Progenitor cell of endocrine pancreas (in vitro differentiated cells): ENCODE measurements at regions not wholly inside any gene's neighbourhood (a gene's known extent, or its start where the extent isn't known, plus 50 kb on each side); places are given as distances from the start of the nearest gene placed in this dataset.
"Not testable (repeated sequence)": the region's sequence is repeated elsewhere in the genome, so short reads cannot be mapped to it uniquely, and the experiment has no call there.

Experiments used
- DNase-seq: peaks from one replicate; pipeline ENCODE4 v3.0.0; 2021; ENCODE audit warnings: low spot score; ENCODE audit not compliant: unreplicated experiment
- H3K27ac Mint-ChIP-seq: 2 replicates; pipeline ENCODE4 v1.8.0; 2021; ENCODE audit warnings: mild to moderate bottlenecking, moderate library complexity, mixed read lengths
- H3K27me3 Mint-ChIP-seq: 2 replicates; pipeline ENCODE4 v1.8.0; 2021; ENCODE audit warnings: mixed read lengths
- H3K36me3 Mint-ChIP-seq: 2 replicates; pipeline ENCODE4 v1.8.0; 2022; ENCODE audit warnings: mixed read lengths; ENCODE audit not compliant: insufficient read depth
- H3K4me1 Mint-ChIP-seq: 2 replicates; pipeline ENCODE4 v1.8.0; 2021; ENCODE audit warnings: low read depth, mixed read lengths
- H3K4me3 Mint-ChIP-seq: 2 replicates; pipeline ENCODE4 v1.8.0; 2021; ENCODE audit warnings: low read depth, mild to moderate bottlenecking, moderate library complexity, mixed read lengths
- H3K9me3 Mint-ChIP-seq: 2 replicates; pipeline ENCODE4 v1.8.0; 2021; ENCODE audit warnings: low read depth, mixed read lengths
- TF ChIP-seq, protein P1 (sequence below): fragments of 200-600 bp; sonication (generic); IDR thresholded peaks from one replicate; pipeline ENCODE4 v1.5.0; 2021; ENCODE audit warnings: antibody characterized with exemption, mild to moderate bottlenecking; ENCODE audit not compliant: unreplicated experiment

DNA sequence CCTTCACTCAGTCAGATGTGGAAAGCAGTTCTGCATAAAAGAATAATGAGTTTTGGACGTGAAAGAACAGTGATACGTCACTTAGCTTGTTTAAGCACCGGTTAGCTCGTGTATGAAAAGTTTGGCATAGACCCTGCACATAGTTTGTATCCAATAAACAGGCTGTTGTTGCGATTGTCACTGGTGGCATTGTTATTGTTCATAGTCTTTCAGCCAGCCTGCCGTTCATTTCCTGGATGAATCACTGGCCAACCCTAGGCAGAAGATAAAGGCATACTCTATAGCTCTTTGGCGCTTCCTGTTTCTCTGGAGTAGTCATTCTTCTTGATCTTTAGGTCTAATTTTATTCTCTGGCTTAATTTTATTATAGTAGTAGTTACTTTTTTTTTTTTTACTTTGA, 57.8 kb upstream of the ANKRD30A start:
- H3K9me3 Mint-ChIP-seq, result peaks cover 47% of the 10 kb centered on the region
- H3K36me3 Mint-ChIP-seq, result peaks cover 2% of the 10 kb centered on the region
- no peak for DNase-seq
- no peak overlapping the region for H3K4me3 Mint-ChIP-seq
- no peaks in the 10 kb centered on the region for H3K27me3 Mint-ChIP-seq
- no peaks in the 10 kb centered on the region for H3K4me1 Mint-ChIP-seq
- H3K27ac Mint-ChIP-seq, result no peak overlapping the region
- TF ChIP-seq, protein P1, sequence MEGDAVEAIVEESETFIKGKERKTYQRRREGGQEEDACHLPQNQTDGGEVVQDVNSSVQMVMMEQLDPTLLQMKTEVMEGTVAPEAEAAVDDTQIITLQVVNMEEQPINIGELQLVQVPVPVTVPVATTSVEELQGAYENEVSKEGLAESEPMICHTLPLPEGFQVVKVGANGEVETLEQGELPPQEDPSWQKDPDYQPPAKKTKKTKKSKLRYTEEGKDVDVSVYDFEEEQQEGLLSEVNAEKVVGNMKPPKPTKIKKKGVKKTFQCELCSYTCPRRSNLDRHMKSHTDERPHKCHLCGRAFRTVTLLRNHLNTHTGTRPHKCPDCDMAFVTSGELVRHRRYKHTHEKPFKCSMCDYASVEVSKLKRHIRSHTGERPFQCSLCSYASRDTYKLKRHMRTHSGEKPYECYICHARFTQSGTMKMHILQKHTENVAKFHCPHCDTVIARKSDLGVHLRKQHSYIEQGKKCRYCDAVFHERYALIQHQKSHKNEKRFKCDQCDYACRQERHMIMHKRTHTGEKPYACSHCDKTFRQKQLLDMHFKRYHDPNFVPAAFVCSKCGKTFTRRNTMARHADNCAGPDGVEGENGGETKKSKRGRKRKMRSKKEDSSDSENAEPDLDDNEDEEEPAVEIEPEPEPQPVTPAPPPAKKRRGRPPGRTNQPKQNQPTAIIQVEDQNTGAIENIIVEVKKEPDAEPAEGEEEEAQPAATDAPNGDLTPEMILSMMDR, result no peak

DNA sequence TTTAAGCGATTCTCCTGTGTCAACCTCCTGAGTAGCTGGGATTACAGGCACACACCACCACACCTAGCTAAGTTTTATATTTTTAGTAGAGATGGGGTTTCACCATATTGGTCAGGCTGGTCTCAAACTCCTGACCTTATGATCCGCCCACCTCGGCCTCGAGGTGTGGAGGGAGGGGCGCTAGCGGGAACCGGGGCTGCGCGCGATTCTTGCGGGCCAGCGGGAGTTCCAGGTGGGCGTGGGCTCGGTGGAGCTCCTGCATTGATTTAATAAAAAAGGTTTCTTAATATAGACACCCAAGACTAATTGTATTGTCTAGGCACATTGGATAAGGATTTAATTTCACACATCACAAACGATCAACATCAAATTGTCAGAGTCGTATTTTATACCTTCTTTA, 63.1 kb upstream of the ANKRD30A start:
- not testable (repeated sequence) for H3K27me3 Mint-ChIP-seq, H3K36me3 Mint-ChIP-seq, H3K4me1 Mint-ChIP-seq, DNase-seq, H3K27ac Mint-ChIP-seq, H3K4me3 Mint-ChIP-seq
- peaks cover 56% of the 10 kb centered on the region for H3K9me3 Mint-ChIP-seq

DNA sequence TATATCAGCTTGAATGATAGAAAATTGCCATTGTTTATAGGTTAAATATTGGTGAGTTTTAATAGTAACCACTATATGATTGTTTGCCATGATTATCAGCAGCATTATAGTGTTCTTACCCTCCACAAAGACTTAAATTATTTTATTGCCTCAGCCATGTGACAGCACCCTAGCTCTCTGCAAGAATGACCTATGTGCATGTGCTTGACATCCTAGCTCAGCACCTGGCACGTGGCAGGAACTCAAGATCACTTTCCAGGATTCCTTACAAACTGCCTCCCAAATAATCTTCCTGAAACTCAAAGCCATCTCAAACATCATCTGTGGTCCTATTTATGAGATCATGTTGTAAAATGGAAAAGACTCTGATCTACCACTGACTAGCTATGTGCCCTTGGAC, 68.1 kb upstream of the ANKRD30A start:
- Mint-ChIP-seq H3K36me3 (peaks cover 2% of the 10 kb centered on the region), H3K9me3 (peaks cover 65% of the 10 kb centered on the region), H3K27ac (no peak overlapping the region), H3K27me3 (no peaks in the 10 kb centered on the region), H3K4me1 (no peaks in the 10 kb centered on the region), H3K4me3 (no peak overlapping the region)
- DNase-seq, result no peak
- TF ChIP-seq, protein P1, result no peak

DNA sequence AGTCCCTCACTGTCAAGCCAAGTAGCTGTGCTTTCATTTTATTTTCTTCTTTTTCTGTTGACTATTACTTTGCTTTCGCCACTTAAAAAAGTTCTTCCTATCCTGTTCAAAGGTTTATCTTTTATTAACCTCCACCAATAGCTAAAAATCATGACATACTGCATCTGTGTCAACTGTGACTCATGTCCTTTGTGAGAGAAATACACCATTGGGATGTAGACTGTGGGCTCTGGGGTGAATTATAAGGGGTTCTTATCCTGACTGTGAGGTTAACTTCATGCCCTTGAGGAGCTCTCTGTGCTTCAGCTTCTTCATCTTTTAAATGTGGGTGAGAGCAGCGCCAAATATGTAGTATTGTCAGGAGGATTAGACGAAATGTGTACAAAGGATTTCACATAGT, 71.9 kb upstream of the ANKRD30A start:
- Mint-ChIP-seq H3K27me3 (no peaks in the 10 kb centered on the region), H3K9me3 (peaks cover 68% of the 10 kb centered on the region), H3K4me3 (no peak overlapping the region)

DNA sequence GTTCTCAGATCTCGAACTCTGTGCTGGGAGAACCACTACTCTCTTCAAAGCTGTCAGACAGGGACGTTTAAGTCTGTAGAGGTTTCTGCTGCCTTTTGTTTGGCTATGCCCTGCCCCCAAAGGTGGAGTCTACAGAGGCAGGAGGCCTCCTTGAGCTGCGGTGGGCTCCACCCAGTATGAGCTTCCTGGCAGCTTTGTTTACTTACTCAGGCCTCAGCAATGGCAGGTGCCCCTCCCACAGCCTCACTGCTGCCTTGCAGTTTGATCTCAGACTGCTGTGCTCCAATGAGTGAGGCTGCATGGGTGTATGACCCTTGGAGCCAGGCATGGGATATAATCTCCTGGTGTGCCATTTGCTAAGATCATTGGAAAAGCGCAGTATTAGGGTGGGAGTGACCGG, 75.4 kb upstream of the ANKRD30A start:
- not testable (repeated sequence) for DNase-seq, H3K27ac Mint-ChIP-seq, H3K4me3 Mint-ChIP-seq, H3K4me1 Mint-ChIP-seq, H3K27me3 Mint-ChIP-seq, H3K36me3 Mint-ChIP-seq
- peaks cover 73% of the 10 kb centered on the region for H3K9me3 Mint-ChIP-seq

More for the DNA sequence above, 71.9 kb upstream of the ANKRD30A start:
- DNase-seq, result no peak
- TF ChIP-seq, protein P1, result no peak
- Mint-ChIP-seq H3K4me1 (no peaks in the 10 kb centered on the region), H3K27ac (no peak overlapping the region), H3K36me3 (no peaks in the 10 kb centered on the region)

DNA sequence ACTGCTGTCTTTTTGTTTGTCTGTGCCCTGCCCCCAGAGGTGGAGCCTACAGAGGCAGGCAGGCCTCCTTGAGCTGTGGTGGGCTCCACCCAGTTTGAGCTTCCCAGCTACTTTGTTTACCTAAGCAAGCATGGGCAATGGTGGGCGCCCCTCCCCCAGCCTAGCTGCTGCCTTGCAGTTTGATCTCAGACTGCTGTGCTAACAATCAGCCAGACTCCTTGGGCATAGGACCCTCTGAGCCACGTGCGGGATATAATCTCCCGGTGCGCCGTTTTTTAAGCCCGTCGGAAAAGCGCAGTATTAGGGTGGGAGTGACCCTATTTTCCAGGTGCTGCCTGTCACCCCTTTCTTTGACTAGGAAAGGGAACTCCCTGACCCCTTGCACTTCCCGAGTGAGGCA, 81.1 kb upstream of the ANKRD30A start:
- peaks cover 60% of the 10 kb centered on the region for H3K9me3 Mint-ChIP-seq
- not testable (repeated sequence) for DNase-seq, H3K4me1 Mint-ChIP-seq, H3K36me3 Mint-ChIP-seq, H3K27ac Mint-ChIP-seq, H3K4me3 Mint-ChIP-seq, H3K27me3 Mint-ChIP-seq

DNA sequence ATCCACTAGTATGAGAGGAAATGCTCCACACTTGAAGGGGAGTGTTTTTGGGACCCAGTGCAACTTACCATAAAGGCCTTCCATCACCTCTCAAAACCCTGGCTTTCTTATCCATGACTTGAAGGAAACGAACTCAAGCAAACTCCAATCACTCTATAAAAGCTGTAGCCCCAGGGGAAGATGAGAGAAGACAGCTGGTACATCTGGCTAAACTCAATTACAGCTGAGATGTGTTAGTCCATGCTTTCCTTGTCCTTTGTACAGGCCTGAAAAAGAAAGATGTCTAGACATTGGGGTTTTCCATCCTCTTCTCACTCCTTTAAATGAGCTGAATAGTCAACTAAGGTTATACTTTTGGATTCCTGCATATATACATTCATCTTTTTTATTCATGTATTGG, 89.5 kb upstream of the ANKRD30A start:
- DNase-seq, result no peak
- Mint-ChIP-seq H3K4me3 (no peak overlapping the region), H3K36me3 (no peaks in the 10 kb centered on the region), H3K9me3 (peaks cover 39% of the 10 kb centered on the region), H3K4me1 (no peaks in the 10 kb centered on the region), H3K27me3 (no peaks in the 10 kb centered on the region), H3K27ac (no peak overlapping the region)
- TF ChIP-seq, protein P1, result no peak
